Stimulated activated CD8-positive, alpha-beta memory T cell treated with anti-CD3 and anti-CD28 coated beads, Interleukin-4, amount 100 ng/mL, for 48 hours (primary cell): ENCODE measurements at regions not wholly inside any gene's neighbourhood (a gene's known extent, or its start where the extent isn't known, plus 50 kb on each side); places are given as distances from the start of the nearest gene placed in this dataset.

Experiments
- DNase-seq: peaks from one replicate; pipeline ENCODE4 v3.0.0-alpha.2; 2020

DNA sequence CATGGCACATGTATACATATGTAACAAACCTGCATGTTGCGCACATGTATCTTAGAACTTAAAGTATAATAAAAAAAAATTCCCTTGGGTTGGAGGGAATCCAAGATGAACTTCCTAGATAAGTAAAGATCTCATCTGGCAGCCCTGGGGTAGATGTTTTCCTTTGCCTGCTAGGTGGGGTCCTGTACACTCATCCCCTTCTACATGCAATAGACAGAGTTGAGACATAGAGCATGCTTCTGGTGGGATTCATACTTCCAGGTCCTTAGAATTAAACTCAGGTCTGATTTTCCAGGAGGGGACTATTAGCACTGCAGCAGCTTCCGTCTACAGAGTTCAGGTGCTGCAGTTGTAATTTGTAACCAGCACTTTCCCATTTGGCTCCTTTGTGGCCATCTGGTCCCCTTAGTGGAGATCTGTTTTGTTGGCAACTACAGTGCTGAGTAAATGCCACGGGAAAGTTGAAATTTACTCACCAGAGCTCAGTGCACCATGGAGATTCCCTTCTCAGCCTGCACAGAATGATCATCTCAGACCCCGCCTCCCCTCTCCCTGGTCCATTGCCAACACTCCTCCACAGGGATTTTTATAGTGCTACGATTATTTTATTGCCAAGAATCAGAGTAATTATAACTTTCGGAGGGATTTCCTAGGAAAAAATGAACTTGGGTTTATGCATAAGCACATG, 220.1 kb upstream of the E2F8 start:
- no peak for DNase-seq

DNA sequence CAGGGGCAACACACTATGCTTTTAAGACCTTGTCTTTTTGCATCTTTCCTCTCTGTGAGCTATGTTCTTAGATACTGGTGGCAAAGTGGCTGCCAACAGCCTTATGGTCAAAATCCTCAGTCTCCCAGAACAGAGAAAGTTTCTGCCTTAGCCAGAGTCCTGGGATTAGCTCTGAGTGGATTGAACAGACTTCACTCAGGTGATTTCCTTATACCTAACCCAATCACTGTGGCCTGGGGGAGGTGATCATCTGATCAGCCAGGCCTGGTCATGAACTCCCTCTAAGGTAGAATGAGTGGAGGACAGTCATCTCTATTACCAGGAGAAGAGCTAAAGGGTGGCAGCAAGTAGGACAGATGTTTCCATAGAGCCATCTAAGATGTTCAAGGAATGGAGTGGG, 218.5 kb upstream of the E2F8 start:
- no peak for DNase-seq

DNA sequence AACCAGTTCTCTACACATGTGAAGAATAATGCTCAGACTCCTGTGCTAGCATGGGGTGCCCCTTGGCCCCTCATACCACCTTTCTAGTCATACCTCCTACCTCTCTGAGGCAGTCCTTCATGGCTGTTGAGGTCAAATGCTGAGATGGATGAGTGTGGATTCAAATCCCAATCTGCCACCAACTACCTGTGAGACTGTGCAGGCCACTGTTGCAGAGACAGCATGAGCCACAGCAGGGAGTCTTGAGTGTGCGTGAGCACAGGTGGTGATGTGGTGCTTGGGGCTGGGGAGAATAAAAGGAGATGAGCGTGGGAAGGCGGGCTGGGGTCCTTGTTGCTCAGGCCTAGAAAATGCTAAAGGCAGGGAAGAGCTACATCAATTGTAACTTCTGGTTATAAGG, 218.0 kb upstream of the E2F8 start:
- DNase-seq: no peak

DNA sequence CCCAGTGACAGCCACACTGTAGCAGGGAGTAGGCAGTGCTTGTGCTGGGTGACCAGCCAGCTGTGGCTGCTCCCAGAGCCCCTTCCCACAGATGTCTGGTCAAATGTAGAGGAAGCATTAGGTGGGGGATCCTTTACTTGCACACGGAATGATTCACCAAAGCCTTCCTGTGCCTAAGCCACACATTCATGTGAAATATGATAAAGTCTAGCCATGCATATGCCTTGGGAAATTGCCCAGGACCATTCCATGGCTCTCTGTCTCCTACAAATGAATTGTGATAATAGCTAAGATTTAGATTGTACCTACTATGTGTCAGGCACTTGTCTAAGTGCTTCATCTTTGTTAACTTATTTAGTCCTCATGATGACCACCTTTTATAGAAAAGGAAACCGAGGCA, 217.5 kb upstream of the E2F8 start:
- no peak for DNase-seq

DNA sequence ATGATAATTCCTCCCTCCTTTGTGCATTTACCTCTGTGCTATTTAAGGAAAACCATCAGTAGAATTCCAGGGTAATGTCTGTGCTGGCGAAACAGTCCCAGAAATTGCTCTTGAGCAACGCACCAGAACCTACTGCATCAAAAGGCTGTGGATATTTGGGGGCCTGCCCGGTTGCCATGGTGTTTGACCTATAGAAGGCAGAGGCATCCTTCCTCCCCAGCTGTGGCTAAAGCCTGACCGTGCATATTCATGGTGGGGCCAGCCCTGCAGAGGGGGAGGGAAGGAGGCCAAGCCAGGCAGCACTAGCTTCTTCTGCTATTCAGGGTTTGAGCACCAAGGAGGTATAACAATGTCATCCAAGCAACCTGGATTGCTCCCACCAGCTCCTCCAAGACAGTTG, 215.0 kb upstream of the E2F8 start:
- DNase-seq: no peak

DNA sequence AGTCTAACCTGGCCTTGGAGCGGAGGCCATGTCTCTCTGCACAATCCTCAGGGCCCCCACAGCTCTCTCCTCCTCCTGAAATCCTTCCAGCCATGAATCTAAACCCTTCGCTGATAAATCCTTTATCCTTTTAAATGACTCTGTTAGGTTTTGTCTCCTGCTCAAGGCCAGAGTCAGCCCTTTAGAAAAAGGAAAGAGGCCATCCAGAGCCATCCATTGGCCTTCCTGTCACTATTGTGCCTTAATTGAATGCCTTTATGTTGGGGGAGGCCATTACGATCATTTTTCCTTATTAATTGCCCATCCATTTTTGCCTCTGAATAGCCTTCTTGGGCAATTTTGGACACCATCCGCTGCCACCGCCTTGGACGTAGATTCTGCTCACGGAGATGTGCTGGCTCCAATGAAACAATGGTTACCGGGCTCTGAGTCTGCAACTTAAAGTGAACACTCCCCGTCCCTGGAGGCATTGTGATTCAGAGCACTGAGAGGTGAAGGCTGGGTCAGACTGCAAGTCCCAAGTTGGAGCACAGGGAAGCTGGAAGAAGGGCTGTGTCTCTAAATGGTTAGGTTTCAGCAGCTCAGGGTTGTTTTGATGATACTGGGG, 213.0 kb upstream of the E2F8 start:
- DNase-seq: no peak

DNA sequence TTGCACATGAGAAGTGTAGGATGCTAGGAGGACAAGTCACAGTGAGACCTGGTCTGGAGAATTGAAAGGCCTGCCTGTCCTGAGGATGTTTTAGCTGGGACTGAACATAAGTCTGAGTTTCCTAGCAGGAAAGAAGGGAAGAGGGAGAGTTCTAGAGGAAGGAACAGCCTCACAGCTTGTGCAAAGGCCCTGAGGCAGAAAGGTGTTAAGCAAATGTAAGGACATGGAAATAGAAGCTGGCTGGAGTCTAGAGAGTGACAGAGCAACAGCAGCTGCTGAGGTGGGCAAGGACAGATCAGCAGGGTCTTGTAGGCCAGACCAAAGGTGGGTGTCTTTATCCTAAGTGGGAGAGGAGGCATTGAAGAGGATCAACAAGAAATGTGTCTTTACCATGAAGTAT, 210.9 kb upstream of the E2F8 start:
- no peak for DNase-seq

DNA sequence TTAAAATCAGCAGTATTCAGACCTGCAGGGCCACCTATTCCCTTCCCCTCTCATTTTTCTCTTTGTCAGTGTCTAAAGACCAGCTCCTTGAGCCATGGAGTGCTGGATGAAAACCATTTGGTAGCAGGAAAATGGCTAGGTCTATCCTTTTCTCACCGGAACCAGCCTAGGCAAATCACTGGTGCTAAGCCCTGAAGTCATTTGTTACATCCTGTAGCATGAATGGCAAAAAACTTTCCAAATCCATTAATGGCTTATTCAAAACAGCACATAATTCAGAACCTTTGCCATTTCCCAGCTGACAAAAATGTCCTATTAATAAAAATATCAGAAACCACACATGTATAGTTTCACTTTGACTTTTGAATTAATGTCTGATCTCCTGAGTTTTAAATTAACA, 209.5 kb upstream of the E2F8 start:
- DNase-seq: no peak

DNA sequence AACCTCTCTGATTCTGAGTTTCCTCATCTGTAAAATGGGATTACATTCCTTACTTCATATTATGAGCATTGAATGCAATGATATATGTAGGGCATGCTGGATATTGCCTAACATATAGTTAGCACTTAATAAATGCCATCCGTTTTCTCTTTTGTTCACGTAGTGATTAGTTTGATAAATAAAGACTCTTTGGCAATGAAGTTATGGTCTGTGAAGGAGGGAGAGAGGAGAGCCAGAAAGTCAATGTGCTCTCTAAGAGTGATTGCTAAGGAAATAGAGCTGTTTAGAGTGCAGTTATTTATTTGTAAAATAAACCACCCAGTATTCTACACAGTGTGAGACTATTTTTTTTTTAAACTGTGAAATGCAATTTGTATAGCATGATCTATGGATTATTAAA, 207.9 kb upstream of the E2F8 start:
- DNase-seq: no peak

DNA sequence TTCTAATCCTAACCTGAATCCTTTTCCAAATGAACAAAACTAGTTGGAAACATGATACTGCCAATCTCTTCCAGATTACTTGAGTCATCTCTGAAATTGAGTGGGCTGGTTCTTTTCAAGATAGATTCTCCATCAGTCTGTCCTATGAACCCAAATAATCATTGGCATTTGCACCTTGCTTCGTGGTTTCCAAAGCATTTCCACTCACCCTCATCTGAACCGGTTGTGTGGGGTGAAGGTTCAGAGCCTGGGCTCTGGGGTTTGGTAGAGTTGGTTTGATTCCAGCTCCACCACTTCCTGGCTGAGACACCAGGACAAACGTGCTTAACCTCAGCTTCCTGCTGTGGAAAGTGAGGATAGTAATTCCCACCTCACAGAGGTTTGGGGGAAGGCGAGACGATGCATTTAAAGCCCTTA, 206.4 kb upstream of the E2F8 start:
- DNase-seq: no peak

DNA sequence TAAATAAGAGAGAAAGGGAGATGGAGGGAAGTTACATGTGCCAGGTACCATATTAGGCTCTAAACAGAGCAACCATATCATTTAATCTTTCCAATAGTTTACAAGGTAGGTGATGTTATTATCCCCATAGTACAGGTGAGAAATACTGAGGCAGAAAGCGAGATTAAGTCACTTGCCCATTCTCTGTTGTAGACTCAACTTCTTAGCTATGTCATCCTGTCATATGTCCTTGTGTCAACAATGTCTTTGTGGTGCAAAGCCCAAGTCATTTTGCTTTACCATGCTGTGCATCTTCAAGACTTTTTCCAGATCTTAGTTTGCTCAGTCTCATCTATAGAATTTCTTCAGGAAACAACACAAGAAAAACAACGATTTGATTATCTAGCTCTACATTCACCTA, 205.0 kb upstream of the E2F8 start:
- DNase-seq: no peak

DNA sequence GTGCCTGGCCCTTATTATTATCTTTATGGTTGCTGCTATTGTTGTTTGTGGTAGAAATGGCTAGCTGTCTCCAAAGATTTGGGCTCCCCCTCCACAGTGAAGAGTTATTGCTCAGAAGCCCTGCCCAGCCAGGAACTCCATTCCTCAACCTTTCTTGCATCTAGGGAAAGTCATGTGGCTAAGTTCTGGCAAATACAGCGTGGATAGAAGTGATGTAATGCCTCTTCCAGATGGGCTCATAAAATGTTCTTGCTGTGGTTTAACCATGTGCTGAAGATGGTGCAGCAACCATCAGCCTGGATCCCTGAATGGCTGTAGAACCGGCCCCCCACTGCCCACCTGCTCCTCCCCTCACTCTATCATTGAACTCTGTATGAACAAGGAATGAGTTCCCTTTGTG, 203.5 kb upstream of the E2F8 start:
- DNase-seq: no peak

DNA sequence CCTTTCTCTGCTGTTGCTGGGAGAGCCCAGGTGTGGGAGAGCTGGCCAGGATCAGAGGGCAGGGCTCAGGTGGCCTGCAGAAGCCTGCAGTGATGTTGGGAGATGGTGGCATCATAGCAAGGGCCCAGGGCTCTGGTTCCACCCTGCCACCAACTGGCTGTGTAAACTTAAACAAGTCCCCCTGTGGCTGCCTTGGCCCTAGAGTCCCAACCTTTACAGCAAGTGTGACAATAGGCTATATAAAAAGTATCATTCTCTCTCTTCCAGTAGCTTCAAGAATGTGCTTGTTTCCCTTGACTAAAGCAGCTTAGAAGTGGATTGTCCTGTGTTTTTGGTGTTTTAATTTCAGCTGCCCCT, 201.8 kb upstream of the E2F8 start:
- no peak for DNase-seq

DNA sequence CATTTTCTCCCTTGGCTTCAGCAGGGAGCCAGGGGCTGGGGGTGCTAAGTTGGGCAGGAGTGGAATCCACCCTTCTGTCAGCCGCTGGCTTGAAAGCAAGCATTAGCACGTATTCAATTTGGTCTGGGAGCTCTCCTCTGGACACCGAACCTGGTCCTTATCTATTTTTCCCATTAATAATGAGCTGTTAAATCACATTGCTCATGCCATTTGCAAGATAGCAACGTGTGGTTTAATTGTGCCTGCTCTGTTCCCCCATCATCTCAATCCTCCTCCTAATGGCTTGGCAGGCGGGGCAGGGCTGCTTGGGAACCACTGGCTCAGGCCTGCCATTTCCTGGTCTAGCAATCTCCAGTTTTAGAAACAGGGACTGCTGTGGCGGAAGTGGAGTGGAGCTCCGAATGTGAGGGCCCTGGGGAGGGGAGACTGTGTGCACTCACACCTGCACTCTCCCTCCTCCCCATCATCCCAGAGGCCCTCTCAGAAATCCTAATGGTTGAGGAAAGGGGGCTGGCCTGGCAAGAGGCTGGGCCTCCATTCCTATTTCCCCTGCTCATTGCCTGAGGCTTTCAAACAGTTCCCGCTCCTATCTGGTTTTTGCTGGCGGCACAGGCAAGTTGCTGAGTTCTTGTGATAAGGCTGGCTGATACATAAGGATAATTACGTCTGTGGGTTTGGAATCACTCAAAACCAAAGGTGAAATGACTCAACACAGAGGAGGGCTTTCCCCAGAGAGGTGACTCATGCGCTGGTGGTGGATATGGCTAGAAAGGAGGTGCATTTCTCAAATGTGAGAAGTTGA, 201.2 kb upstream of the E2F8 start:
- peak; percentile 78 for DNase-seq

DNA sequence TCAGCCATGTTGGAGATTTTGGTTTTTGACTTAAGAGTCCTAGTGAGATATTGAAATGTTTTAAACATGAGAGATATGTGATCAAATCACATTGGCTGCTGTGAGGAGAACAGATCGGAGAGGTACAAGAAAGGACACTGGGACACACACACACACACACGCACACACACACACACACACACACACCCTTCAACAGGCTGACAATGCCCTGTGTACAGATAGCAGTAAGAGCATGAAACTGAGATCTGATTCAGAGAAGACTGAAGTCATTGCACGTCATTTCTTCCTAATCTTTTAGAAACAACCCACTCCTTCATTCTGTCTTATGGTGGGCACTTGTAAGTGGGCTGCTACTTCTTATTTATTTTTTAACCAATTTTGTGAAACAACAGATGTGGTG, 200.5 kb upstream of the E2F8 start:
- DNase-seq: peak; percentile 47

DNA sequence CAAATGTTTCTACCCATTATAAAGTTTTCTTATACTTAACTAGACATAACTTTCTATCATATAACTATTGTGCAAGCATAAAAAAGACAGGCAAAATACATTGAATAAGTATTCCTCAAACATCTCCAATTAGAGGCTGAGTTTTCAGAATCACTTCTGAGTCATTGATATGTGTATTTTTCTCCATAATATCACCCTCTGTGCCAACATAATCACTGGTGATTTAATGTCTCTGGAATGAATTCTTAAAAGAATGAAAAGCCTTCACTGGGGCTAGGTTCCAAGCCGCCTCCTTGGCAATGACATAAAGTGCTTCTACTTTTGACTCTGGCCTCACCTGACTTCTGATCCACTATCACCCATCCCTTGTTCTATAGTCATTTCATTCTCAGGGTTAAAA, 197.0 kb upstream of the E2F8 start:
- no peak for DNase-seq

DNA sequence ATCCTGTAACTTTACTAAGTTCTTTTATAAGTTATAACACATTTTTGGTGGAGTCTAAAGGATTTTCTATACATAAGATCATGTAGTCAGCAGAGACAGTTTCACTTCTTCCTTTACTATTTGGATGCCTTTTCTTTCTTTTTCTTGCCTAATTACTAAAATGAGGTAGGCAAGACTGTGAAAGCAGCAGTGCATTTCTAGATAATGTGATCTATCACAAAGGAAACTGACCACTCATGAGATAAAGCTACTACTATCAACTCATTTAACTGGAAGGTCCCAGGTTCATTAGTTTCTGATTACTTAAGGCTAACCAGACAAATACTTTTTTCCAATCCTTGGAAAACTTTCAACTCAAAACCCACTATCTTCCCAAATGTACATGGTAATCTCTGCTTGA, 196.2 kb upstream of the E2F8 start:
- DNase-seq: no peak

DNA sequence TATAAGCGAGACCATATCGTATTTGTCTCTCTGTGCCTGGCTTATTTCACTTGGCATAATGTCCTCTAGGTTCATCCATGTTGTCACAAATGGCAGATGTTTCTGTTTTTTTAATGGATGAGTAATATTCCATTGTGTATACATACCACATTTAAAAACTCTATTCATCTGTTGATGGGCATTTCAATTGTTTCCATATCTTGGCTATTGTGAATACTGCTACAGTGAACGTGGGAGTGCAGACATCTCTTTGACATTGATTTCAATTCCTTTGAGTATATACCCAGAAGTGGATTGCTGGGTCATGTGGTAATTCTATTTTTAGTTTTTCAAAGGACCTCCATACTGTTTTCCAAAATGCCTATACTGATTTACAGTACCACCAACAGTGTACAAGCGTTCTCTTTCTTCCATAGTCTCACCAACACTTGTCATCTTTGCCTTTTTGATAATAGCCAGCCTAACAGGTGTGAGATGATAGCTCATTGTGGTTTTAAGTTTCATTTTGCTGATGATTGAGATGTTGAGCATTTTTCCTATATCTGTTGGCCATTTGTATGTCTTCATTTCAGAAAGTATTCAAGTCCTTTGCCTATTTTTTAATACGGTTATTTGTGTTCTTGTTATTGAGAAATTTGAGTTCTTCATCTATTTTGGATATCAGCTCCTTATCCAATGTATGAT, 194.7 kb upstream of the E2F8 start:
- DNase-seq: no peak

DNA sequence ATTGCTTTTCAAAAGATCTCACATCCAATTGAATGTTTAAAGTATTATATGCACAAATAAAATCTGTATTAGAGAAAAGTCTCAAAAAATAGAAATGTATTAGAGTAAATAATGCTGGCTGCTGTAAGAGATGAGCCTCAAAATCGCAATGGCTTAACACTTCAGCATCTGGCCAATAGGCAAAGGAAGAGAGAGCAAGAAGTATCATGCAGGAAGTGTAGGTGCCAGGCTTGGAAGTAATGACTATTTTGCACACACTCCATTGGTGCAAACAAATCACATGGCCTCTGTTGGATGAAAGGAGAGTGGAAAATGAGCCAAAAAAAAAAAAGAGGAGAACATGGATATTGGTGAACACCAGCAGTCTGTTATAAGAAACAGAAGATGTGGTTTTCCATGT, 193.0 kb upstream of the E2F8 start:
- DNase-seq: no peak

DNA sequence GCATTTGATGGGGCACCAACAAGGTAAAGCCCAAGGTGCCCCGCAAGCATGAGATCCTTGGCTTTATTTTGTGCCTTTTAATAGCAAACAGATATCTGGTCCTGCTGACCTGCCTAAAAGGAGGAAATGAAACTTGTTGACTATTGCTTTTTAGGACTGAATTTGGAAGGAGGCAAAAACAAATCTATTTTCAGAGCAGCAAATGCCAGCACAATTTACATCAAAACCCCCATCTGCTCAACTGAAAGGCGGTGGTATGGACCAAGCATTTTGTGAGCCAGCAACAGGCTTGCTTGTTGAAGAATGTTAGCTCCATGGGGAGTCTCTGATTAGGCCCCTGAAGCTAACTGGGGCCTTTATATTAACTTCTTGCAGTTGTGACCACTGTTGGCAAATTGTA, 192.6 kb upstream of the E2F8 start:
- DNase-seq: no peak

DNA sequence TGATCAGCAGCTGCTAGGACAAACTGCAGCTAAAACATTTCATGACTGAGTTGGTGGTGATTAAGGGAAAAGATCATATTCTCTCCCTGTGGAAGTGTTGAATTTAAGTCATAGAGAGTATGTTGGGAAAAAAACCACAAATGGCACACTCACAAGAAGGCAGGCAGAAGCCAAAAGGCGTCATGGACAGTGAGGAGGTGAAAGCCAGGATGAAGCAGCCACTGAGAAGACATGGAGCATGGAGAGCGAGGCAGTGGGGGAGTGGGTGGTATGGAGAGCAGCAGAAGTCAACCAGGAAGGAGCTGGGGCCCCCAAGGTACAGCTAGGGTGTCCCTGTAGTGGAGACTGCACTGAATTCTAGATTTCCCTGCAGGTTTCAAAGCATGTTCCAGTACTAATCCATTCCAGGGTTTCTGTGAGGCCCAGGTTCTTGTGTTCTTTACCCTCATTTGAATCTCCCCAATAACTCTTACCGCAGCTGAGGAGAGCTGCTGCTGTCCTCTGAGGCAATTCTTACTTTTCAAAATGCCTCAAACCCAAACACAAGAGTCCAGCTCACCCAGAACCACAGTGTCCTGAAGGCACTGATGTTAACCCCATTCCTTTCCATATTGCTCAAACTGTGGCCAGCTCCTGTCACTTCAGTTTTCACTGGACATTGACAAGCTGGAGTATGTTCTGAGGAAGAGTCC, 191.8 kb upstream of the E2F8 start:
- DNase-seq: no peak

DNA sequence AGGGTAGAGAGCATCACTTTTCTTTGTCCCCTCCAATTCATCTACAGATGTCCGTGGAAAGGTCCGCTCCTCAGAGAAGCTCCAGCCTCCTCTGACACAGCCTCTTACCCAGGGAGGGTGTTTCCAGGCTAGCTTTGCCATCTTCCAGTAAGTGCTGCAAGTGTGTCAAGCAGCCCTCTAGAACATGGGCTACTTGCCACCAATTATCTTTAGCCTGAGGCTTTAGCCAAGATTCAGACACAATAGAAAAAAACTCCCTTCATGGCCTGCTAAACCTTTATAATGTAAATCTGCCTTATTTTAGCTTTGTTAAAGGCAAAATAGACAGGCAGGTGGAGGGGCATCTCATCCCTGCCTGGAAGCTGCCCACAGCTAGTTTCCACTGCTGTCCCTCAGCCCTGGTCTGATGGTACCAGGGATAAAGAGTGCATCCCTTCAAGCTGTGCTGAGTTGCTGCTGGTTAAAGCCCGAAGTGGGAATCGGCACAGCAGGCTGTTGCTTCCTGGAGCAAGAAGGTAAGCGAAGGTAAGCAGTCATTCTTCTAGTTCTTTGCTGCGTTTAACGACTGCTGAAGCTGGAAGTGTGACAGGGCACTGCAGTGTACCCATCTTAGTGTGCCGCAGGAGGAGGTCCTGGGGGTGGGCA, 190.1 kb upstream of the E2F8 start:
- no peak for DNase-seq

DNA sequence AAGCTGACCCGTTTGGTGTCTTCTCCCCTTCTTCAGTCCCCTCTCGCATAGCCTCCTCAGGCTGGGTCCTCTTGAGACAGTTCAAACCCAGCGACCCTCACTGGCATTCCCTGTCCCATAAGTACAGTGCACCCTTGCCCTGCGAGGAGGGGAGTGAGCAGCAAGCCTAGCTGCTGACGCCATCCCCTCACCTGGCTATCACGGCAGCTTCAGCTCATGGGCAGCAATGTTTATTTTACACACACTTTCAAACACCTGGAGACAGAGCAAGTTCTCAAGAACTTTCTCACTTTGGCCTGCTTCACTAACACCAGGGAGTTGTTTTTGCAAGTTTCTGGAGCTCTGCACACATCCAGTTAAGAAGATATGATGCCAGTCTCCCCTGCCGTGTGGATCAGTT, 189.6 kb upstream of the E2F8 start:
- DNase-seq: no peak
